GM19438 (cell line): ENCODE measurements at regions not wholly inside any gene's neighbourhood (a gene's known extent, or its start where the extent isn't known, plus 50 kb on each side); places are given as distances from the start of the nearest gene placed in this dataset.
"Not testable (repeated sequence)": the region's sequence is repeated elsewhere in the genome, so short reads cannot be mapped to it uniquely, and the experiment has no call there.

Experiments
- ATAC-seq: cut with Tn5 transposase; IDR thresholded peaks from one replicate; pipeline ENCODE4 v1.9.1; 2021; ENCODE audit warnings: low read depth; ENCODE audit not compliant: unreplicated experiment

- no peak for ATAC-seq
Observed at GRCh38 chr2:15816674-15817406, 123.5 kb upstream of the MYCN start.

- ATAC-seq, result no peak
Observed at GRCh38 chr2:15817748-15818147, 122.6 kb upstream of the MYCN start.

GRCh38 chr2:15818318-15818753 lies 122.0 kb upstream of the MYCN start:
- no peak for ATAC-seq

GRCh38 chr2:15818881-15819280 lies 121.5 kb upstream of the MYCN start:
- ATAC-seq, result no peak

GRCh38 chr2:15819562-15820256 lies 120.6 kb upstream of the MYCN start:
- no peak for ATAC-seq

GRCh38 chr2:15820257-15820566 lies 120.1 kb upstream of the MYCN start:
- ATAC-seq, result no peak

- no peak for ATAC-seq
Observed at GRCh38 chr2:15820927-15821326, 119.4 kb upstream of the MYCN start.

- no peak for ATAC-seq
Observed at GRCh38 chr2:15822151-15823044, 118.0 kb upstream of the MYCN start.

- no peak for ATAC-seq
Observed at GRCh38 chr2:15823459-15824396, 116.6 kb upstream of the MYCN start.

GRCh38 chr2:15824467-15824866 lies 115.9 kb upstream of the MYCN start:
- ATAC-seq, result not testable (repeated sequence)

GRCh38 chr2:15825276-15825980 lies 114.9 kb upstream of the MYCN start:
- ATAC-seq, result no peak

- no peak for ATAC-seq
Observed at GRCh38 chr2:15826273-15826717, 114.1 kb upstream of the MYCN start.

GRCh38 chr2:15827001-15827400 lies 113.3 kb upstream of the MYCN start:
- no peak for ATAC-seq

GRCh38 chr2:15828576-15828975 lies 111.8 kb upstream of the MYCN start:
- no peak for ATAC-seq

GRCh38 chr2:15829091-15829801 lies 111.1 kb upstream of the MYCN start:
- no peak for ATAC-seq

GRCh38 chr2:15829985-15830384 lies 110.4 kb upstream of the MYCN start:
- no peak for ATAC-seq

GRCh38 chr2:15830937-15831549 lies 109.3 kb upstream of the MYCN start:
- ATAC-seq, result no peak

- no peak for ATAC-seq
Observed at GRCh38 chr2:15832030-15832709, 108.2 kb upstream of the MYCN start.
